ENCODE measurements at regions not wholly inside any gene's neighbourhood (a gene's known extent, or its start where the extent isn't known, plus 50 kb on each side); places are given as distances from the start of the nearest gene placed in this dataset.

GRCh38 chrX:4358577-4358976, 645.1 kb upstream of the PRKX start:
- TF ChIP-seq CTCF (IDR thresholded peaks at IDR 0.05) = no peak
- TF ChIP-seq POLR2A (IDR thresholded peaks at IDR 0.05) = no peak

Measured in uterus (tissue), 2 donors.